ACHN (cell line): ENCODE measurements at regions not wholly inside any gene's neighbourhood (a gene's known extent, or its start where the extent isn't known, plus 50 kb on each side); places are given as distances from the start of the nearest gene placed in this dataset.
"Not testable (repeated sequence)": the region's sequence is repeated elsewhere in the genome, so short reads cannot be mapped to it uniquely, and the experiment has no call there.

Source experiments
- DNase-seq: peaks from one replicate; pipeline ENCODE4 v3.0.0-alpha.2; 2015
- in situ Hi-C: cut with HindIII; loops from 2 replicates; pipeline ENCODE4 v1.10.0; 2017; ENCODE audit warnings: low sequenced_read_pairs, low pct_ligation_motif_present, low pct_unique_long_range_greater_than_20kb

DNA sequence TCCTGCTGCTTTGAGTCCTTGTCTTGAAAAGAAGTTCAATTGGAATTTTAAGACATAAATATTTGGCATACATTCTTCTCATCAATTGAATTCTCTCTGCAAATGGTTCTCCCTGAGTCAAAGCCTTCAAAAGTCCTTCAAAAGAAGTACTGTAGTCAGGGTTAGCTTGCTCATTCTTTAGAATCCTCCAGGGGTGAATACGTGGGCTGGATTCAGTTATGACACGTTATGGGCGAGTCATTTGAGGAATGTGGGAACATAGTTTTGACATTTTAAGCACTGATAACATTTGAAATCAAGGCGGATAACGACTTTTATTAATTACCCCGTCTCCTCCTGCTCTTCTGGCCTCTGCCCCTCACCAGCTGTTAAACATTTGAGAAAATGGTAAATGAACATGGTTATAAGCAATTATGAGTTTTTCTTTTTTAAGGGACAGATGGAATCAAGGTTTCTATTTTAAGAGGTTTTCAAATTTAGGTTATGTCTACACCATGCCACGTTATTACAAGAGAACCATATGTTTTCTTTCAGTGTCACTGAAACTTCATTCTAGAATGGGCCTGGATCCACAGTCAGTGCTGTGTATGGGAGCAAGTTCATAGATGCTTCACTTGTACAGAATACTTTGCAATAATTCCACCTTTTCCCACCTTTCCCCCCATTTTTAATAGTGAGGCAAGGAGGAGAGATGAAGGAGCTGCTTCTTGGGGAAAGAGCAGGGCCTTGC, 273.1 kb downstream of the TSN start:
- DNase-seq, result no peak
- in situ Hi-C loops, result no loop called here

DNA sequence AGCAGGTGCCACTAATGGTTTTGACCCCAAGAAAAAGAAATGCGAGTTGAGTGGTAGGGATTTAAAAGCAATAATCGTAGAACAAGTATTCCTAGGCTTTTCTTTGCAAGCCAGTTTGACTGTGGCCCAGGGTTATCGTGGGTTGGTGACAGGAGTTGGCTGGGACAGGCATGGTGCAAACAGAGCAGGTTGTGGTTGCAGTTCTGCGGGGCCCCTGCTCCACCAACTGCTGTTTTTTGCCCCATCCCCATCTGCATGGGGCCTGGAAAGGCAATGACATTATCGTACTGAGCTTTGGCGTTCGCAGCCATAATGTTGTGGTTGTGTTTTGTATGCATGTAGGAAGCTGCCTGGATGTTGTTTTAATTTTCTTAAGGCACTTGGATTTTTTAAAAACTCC, 274.0 kb downstream of the TSN start:
- no peak for DNase-seq
- in situ Hi-C loops, result no loop called here

GRCh38 chr2:122029945-122030344, 274.5 kb downstream of the TSN start:
- no peak for DNase-seq
- in situ Hi-C loops, result no loop called here

DNA sequence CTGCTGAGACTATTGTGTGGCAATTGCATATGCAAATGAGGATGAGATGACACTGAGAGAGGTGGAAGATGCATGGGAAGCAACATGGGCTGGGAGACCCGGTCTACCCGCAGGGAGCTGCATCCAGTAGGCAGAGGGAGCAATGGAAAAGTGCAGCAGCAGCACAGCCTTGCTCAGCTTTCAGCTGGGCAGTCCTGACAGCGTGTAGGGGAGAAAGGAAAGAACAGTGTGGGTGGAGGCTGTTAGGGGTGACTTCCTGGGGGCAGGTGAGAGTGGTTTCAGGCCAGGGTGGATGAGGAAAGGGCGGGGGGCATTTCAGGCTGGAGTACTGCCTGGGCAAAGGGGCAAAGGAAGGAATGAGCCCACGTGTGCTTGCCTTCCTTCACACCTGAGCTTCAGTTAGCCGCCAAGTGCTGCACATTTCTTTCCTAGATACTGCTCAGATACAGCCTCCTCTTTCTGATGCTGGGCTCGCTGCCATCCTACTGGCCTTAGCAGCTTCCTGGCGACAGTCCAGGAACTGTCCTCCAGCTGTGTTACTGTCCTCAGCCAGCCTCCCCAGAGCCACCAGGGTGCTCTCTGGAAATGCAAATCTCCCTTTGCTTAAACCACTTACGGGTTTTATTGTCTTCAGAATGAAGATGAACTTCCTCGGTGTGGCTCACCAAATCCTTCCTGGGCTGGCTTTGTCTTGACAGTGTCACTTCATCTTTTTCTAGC, 276.3 kb downstream of the TSN start:
- in situ Hi-C loops, result no loop called here
- DNase-seq, result no peak

GRCh38 chr2:122032264-122032645, 276.8 kb downstream of the TSN start:
- DNase-seq, result no peak
- in situ Hi-C loops, result no loop called here

- in situ Hi-C loops, result no loop called here
- DNase-seq, result no peak
These were observed 278.3 kb downstream of the TSN start for GRCh38 chr2:122033778-122034177.

DNA sequence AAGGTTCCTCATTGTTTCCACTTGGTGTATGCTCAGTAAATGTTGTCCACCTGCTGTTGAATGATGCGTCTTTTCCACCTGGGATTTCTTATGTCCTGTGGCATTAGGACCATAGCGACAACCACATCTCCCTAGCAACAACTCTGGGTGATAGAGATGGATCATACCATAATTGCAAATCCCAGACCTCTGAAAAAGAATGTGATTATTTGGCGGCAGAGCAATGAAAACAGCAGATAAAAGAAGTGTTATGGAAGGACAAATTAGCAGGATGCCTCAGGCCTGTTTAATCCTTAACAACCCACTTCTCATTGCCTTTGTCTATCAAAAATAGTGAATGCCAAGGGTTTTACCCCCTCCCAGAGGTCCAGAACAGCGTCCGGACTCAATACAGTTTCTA, 278.9 kb downstream of the TSN start:
- in situ Hi-C loops, result no loop called here
- DNase-seq, result no peak

- no peak for DNase-seq
- in situ Hi-C loops, result no loop called here
These were observed 279.3 kb downstream of the TSN start for GRCh38 chr2:122034777-122035176.

DNA sequence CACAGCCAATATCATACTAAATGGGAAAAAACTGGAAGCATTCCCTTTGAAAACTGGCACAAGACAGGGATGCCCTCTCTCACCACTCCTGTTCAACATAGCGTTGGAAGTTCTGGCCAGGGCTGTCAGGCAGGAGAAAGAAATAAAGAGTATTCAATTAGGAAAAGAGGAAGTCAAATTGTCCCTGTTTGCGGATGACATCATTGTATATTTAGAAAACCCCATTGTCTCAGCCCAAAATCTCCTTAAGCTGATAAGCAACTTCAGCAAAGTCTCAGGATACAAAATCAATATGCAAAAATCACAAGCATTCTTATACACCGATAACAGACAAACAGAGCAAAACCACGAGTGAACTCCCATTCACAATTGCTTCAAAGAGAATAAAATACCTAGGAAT, 283.4 kb downstream of the TSN start:
- DNase-seq, in situ Hi-C loops: not testable (repeated sequence)

DNA sequence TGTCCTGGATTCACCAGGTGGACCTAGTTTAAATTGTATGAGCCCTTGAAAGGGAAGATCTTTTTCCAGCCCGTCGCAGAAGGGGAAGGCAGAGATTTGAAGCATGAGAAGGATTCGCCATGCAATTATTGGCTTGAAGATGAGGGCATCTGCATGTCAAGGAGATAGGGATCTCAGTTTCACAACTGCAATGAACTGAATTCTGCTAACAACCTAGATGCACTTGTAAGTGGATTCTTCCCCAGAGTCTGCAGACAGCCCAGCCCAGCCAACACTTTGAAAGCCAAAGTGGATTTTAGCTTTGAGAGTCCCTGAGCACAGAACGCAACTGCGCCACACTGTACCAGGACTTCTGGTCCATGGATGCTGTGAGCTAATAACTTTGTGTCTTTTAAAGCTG, 286.0 kb downstream of the TSN start:
- in situ Hi-C loops, result no loop called here
- no peak for DNase-seq

DNA sequence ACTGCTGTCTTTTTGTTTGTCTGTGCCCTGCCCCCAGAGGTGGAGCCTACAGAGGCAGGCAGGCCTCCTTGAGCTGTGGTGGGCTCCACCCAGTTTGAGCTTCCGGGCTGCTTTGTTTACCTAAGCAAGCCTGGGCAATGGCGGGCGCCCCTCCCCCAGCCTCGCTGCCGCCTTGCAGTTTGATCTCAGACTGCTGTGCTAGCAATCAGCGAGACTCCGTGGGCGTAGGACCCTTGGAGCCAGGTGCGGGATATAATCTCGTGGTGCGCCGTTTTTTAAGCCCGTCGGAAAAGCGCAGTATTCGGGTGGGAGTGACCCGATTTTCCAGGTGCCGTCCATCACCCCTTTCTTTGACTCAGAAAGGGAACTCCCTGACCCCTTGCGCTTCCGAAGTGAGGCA, 296.2 kb downstream of the TSN start:
- in situ Hi-C loops, DNase-seq: not testable (repeated sequence)

DNA sequence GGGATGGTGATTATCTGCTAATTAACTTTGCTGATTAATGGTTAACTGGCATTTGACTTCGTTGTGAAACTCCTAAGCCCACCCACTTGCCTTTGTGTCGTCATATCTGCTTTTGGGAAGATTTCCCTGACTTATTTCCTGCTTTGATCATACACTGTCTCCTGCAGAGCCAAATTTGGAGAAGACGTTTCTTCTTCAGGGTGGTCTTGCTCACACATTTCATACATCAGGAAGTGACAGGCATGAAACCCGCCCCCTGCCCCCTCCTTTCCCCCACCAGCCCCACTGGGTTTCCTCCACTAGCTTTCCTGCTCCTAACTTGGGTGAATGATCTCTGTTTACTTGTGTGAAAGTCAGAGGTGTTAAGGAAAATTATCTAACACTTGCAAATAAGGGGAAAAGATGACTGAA, 300.1 kb downstream of the TSN start:
- no peak for DNase-seq
- in situ Hi-C loops, result no loop called here

GRCh38 chr2:122056853-122057252, 301.4 kb downstream of the TSN start:
- in situ Hi-C loops, result no loop called here
- DNase-seq, result no peak

DNA sequence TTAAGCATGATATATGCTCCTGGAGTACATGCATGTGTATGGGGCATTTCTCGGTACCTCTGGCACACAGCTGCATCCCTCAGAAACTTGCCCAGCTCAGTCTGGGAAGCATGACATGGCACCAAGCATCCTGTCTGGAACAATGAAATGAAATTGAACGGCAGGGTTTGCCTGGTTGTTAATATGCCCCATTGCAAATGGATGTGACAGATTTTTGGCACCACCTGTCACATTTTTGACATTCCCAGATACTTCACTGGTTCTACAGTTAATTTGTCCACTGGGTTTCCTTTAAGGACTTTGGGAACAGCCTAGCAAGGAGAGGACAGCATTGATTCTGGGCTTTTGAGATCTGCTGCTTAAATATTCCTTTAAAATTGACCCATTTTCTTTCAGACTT, 305.8 kb downstream of the TSN start:
- DNase-seq, result no peak
- in situ Hi-C loops, result no loop called here

DNA sequence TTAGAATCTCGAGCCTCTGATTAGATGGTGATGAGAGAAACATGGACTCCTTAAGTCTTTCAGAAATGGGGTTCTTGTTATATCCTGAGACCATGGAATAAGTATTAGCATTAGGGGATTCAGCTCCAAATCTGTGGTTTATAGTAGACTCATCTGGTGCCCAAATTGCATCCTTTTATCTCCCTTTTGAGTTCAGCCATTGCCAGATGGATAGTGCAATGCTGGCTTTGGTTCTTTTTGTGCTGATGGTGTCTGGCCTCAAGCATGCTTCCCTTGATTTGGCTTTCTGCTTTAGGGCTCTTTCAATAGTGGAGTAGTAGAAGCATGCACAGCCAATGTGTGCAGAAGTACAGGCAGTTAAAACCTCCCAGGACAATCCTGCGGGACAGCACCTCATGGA, 306.4 kb downstream of the TSN start:
- in situ Hi-C loops, result no loop called here
- DNase-seq, result no peak

- no peak for DNase-seq
- in situ Hi-C loops, result no loop called here
These were observed 307.1 kb downstream of the TSN start for GRCh38 chr2:122062506-122062905.

GRCh38 chr2:122063716-122064115, 308.3 kb downstream of the TSN start:
- no peak for DNase-seq
- in situ Hi-C loops, result no loop called here

- in situ Hi-C loops, result no loop called here
- no peak for DNase-seq
These were observed 314.8 kb downstream of the TSN start for GRCh38 chr2:122070241-122070731.

DNA sequence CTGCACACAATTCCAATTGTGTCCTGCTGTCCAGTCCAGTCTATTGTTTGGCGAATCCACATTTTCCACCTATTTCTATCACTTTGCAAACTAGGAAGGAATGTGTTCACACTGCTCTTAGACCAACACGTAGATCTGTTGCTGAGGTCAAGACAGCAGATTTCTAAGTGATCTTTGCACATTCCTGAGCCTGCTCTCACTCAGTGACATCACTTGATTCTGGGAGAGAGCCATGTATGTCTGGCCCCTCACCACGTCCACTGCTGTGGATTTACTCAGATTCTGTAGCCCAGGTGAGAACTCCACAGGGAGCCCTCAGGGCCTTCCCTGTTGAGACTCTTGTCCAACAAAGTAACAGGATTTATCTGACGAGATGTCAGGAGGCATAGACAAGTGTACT, 317.2 kb downstream of the TSN start:
- DNase-seq, result no peak
- in situ Hi-C loops, result no loop called here

GRCh38 chr2:122074201-122074600, 318.8 kb downstream of the TSN start:
- DNase-seq, result no peak
- in situ Hi-C loops, result no loop called here
